Skin epidermis (tissue), 12 donors: ENCODE measurements at regions not wholly inside any gene's neighbourhood (a gene's known extent, or its start where the extent isn't known, plus 50 kb on each side); places are given as distances from the start of the nearest gene placed in this dataset.
"Not testable (repeated sequence)": the region's sequence is repeated elsewhere in the genome, so short reads cannot be mapped to it uniquely, and the experiment has no call there.

Experiments
- H3K27ac ChIP-seq, 21 experiments: fragments of 200-600 bp; sonication (generic) in 11 of 21; one replicate each; pipeline ENCODE4 v1.5.0; 2020; ENCODE audit warnings: mild to moderate bottlenecking in 3 of 21, inconsistent platforms in 2 of 21, moderate library complexity in 2 of 21
- H3K4me3 ChIP-seq, 7 experiments: fragments of 200-600 bp; sonication (generic) in 2 of 7; one replicate each; pipeline ENCODE4 v1.5.0; 2020; ENCODE audit warnings: inconsistent platforms in 2 of 7, mild to moderate bottlenecking in 2 of 7, moderate library complexity in 1 of 7

GRCh38 chr2:215729985-215730620 is 283.2 kb downstream of the MREG start:
- Histone ChIP-seq H3K4me3 (no peak overlapping the region), H3K27ac (no peak overlapping the region)

- peak overlapping the region in 7 of 21 experiments; percentile 25 to 55 (median 32) for H3K27ac ChIP-seq
- H3K4me3 ChIP-seq = no peak overlapping the region
Measured at GRCh38 chr2:215728504-215729065, 284.8 kb downstream of the MREG start.

GRCh38 chr2:215727507-215728503 is 285.5 kb downstream of the MREG start:
- Histone ChIP-seq H3K27ac (peak overlapping the region in 7 of 21 experiments; percentile 17 to 59 (median 32)), H3K4me3 (no peak overlapping the region)

- no peak overlapping the region for H3K27ac ChIP-seq
- no peak overlapping the region for H3K4me3 ChIP-seq
Measured at GRCh38 chr2:215726070-215726469, 287.3 kb downstream of the MREG start.

- no peak overlapping the region for H3K4me3 ChIP-seq
- H3K27ac ChIP-seq = no peak overlapping the region
Measured at GRCh38 chr2:215724146-215724545, 288.3 kb upstream of the FN1 start.

- Histone ChIP-seq H3K4me3 (no peak overlapping the region), H3K27ac (no peak overlapping the region)
Measured at GRCh38 chr2:215723631-215724011, 287.8 kb upstream of the FN1 start.

GRCh38 chr2:215722986-215723630 is 287.2 kb upstream of the FN1 start:
- H3K4me3 ChIP-seq = no peak overlapping the region
- H3K27ac ChIP-seq = no peak overlapping the region

GRCh38 chr2:215722125-215722524 is 286.3 kb upstream of the FN1 start:
- no peak overlapping the region for H3K4me3 ChIP-seq
- H3K27ac ChIP-seq = no peak overlapping the region

- H3K4me3 ChIP-seq, H3K27ac ChIP-seq: not testable (repeated sequence)
Measured at GRCh38 chr2:215721515-215721914, 285.6 kb upstream of the FN1 start.

GRCh38 chr2:215718890-215719289 is 283.0 kb upstream of the FN1 start:
- H3K27ac ChIP-seq = peak overlapping the region in 4 of 21 experiments; percentile 46 to 77 (median 59)

GRCh38 chr2:215718436-215718835 is 282.6 kb upstream of the FN1 start:
- Histone ChIP-seq H3K27ac (peak overlapping the region in 7 of 21 experiments; percentile 34 to 77 (median 53)), H3K4me3 (no peak overlapping the region)

More at GRCh38 chr2:215718890-215719289, 283.0 kb upstream of the FN1 start:
- no peak overlapping the region for H3K4me3 ChIP-seq

- peak overlapping the region in 10 of 21 experiments; percentile 8 to 77 (median 50) for H3K27ac ChIP-seq
- no peak overlapping the region for H3K4me3 ChIP-seq
Measured at GRCh38 chr2:215717501-215718381, 281.9 kb upstream of the FN1 start.

GRCh38 chr2:215716956-215717355 is 281.1 kb upstream of the FN1 start:
- Histone ChIP-seq H3K27ac (peak overlapping the region in 4 of 21 experiments; percentile 39 to 77 (median 54)), H3K4me3 (no peak overlapping the region)

GRCh38 chr2:215712871-215713790 is 277.3 kb upstream of the FN1 start:
- Histone ChIP-seq H3K4me3 (no peak overlapping the region), H3K27ac (peak overlapping the region in 7 of 21 experiments; percentile 1 to 57 (median 17))

GRCh38 chr2:215712219-215712868 is 276.5 kb upstream of the FN1 start:
- H3K27ac ChIP-seq = peak overlapping the region in 7 of 21 experiments; percentile 2 to 57 (median 17)
- H3K4me3 ChIP-seq = no peak overlapping the region

- peak overlapping the region in 6 of 21 experiments; percentile 8 to 67 (median 32) for H3K27ac ChIP-seq
- no peak overlapping the region for H3K4me3 ChIP-seq
Measured at GRCh38 chr2:215711471-215712034, 275.7 kb upstream of the FN1 start.

- no peak overlapping the region for H3K27ac ChIP-seq
- H3K4me3 ChIP-seq = no peak overlapping the region
Measured at GRCh38 chr2:215707608-215708007, 271.7 kb upstream of the FN1 start.
